Tibial artery (tissue), 4 donors: ENCODE measurements at regions not wholly inside any gene's neighbourhood (a gene's known extent, or its start where the extent isn't known, plus 50 kb on each side); places are given as distances from the start of the nearest gene placed in this dataset.

ENCODE experiments used
- DNase-seq, 2 donors: peaks; one replicate each; pipeline ENCODE4 v3.0.0-alpha.2; 2019
- H3K27ac ChIP-seq, 2 donors: fragments of 200-600 bp; sonication (generic) in 1 of 2; 1 replicate in 1 of 2; 2 replicates in 1 of 2; pipeline ENCODE4 v1.5.1; 2018 to 2019; ENCODE audit warnings: mild to moderate bottlenecking in 1 of 2
- H3K27me3 ChIP-seq, 2 donors: fragments of 200-600 bp; sonication (generic) in 1 of 2; one replicate each; pipeline versions ENCODE4 v1.5.1 to v1.6.0; 2016 to 2019
- H3K36me3 ChIP-seq, 3 donors: fragments of 200-600 bp; sonication (generic) in 2 of 3; one replicate each; pipeline ENCODE4 v1.5.1; 2016 to 2019; ENCODE audit warnings: mild to moderate bottlenecking in 2 of 3
- H3K4me1 ChIP-seq, 4 donors: fragments of 200-600 bp; sonication (generic) in 2 of 4; 1 replicate in 3 of 4; 2 replicates in 1 of 4; pipeline ENCODE4 v1.5.1; 2016 to 2019
- H3K4me3 ChIP-seq, 2 donors: fragments of 200-600 bp; sonication (generic) in 1 of 2; 1 replicate in 1 of 2; 2 replicates in 1 of 2; pipeline ENCODE4 v1.5.1; 2018 to 2019; ENCODE audit warnings: mild to moderate bottlenecking in 2 of 2
- H3K9me3 ChIP-seq, 3 donors: fragments of 200-600 bp; sonication (generic) in 1 of 3; one replicate each; pipeline ENCODE4 v1.5.1; 2016 to 2019
- CTCF ChIP-seq, 2 experiments: fragments of 200-600 bp in 1 of 2; fragments of 450-650 bp in 1 of 2; IDR thresholded peaks; one replicate each; pipeline ENCODE4 v1.5.1; 2017 to 2019; ENCODE audit warnings: antibody characterized with exemption in 2 of 2, mild to moderate bottlenecking in 1 of 2, moderate library complexity in 1 of 2
- intact Hi-C: fragments of 100-400 bp; cut with DNase I; formaldehyde crosslinking; loops from one replicate; pipeline ENCODE4 v1.15.0; 2023; ENCODE audit warnings: low total_unique reads

- H3K4me1 ChIP-seq: no peaks in the 10 kb centered on the region
- no peaks in the 10 kb centered on the region for H3K27me3 ChIP-seq
- no peaks in the 10 kb centered on the region for H3K9me3 ChIP-seq
- no peak for DNase-seq
- TF ChIP-seq CTCF (IDR thresholded peaks at IDR 0.05): no peak
- H3K27ac ChIP-seq: no peak overlapping the region
- no peaks in the 10 kb centered on the region for H3K36me3 ChIP-seq
- H3K4me3 ChIP-seq: no peak overlapping the region
- intact Hi-C loops: no loop called here
Observed at GRCh38 chr18:3383381-3383915, 66.5 kb upstream of the TGIF1 start.

- Histone ChIP-seq H3K27ac (no peak overlapping the region), H3K4me3 (no peak overlapping the region), H3K36me3 (no peaks in the 10 kb centered on the region), H3K4me1 (no peaks in the 10 kb centered on the region), H3K9me3 (peaks cover 0 to 4% (median 3%) of the 10 kb centered on the region in 3 donors), H3K27me3 (no peaks in the 10 kb centered on the region)
- TF ChIP-seq CTCF (IDR thresholded peaks at IDR 0.05): no peak
- intact Hi-C loops: no loop called here
- DNase-seq: no peak
Observed at GRCh38 chr18:3384664-3385563, 65.1 kb upstream of the TGIF1 start.

GRCh38 chr18:3388323-3388722 is 61.6 kb upstream of the TGIF1 start:
- Histone ChIP-seq H3K4me1 (no peaks in the 10 kb centered on the region), H3K9me3 (peaks cover 0 to 10% (median 9%) of the 10 kb centered on the region in 3 donors), H3K4me3 (no peak overlapping the region), H3K36me3 (no peaks in the 10 kb centered on the region), H3K27me3 (no peaks in the 10 kb centered on the region), H3K27ac (no peak overlapping the region)
- DNase-seq: no peak
- TF ChIP-seq CTCF (IDR thresholded peaks at IDR 0.05): no peak
- intact Hi-C loops: no loop called here

GRCh38 chr18:3388980-3389379 is 61.0 kb upstream of the TGIF1 start:
- H3K4me1 ChIP-seq: no peaks in the 10 kb centered on the region
- no peaks in the 10 kb centered on the region for H3K27me3 ChIP-seq
- no peak overlapping the region for H3K27ac ChIP-seq
- H3K9me3 ChIP-seq: peaks cover 0 to 10% (median 9%) of the 10 kb centered on the region in 3 donors
- no peaks in the 10 kb centered on the region for H3K36me3 ChIP-seq
- DNase-seq: no peak
- TF ChIP-seq CTCF (IDR thresholded peaks at IDR 0.05): no peak
- intact Hi-C loops: no loop called here
- no peak overlapping the region for H3K4me3 ChIP-seq

- Histone ChIP-seq H3K36me3 (no peaks in the 10 kb centered on the region), H3K27me3 (no peaks in the 10 kb centered on the region), H3K27ac (no peak overlapping the region), H3K9me3 (peaks cover 0 to 10% (median 9%) of the 10 kb centered on the region in 3 donors), H3K4me3 (no peak overlapping the region), H3K4me1 (no peaks in the 10 kb centered on the region)
- intact Hi-C loops: no loop called here
- DNase-seq: no peak
- no peak for TF ChIP-seq CTCF (IDR thresholded peaks at IDR 0.05)
Observed at GRCh38 chr18:3389977-3390376, 60.0 kb upstream of the TGIF1 start.
